Neural crest cell (in vitro differentiated cells): ENCODE measurements at regions not wholly inside any gene's neighbourhood (a gene's known extent, or its start where the extent isn't known, plus 50 kb on each side); places are given as distances from the start of the nearest gene placed in this dataset.

Experiments
- DNase-seq: peaks from one replicate; pipeline ENCODE4 v3.0.0; 2021; ENCODE audit warnings: low read depth, mixed read lengths, low spot score
- H3K27ac Mint-ChIP-seq: one replicate; pipeline ENCODE4 v1.8.0; 2021; ENCODE audit warnings: mild to moderate bottlenecking, mixed read lengths; ENCODE audit not compliant: unreplicated experiment
- H3K27me3 Mint-ChIP-seq: 2 replicates; pipeline ENCODE4 v1.8.0; 2021; ENCODE audit warnings: low read depth, mild to moderate bottlenecking, mixed read lengths
- H3K36me3 Mint-ChIP-seq: 2 replicates; pipeline ENCODE4 v1.8.0; 2021; ENCODE audit warnings: low read depth, mild to moderate bottlenecking, mixed read lengths
- H3K4me1 Mint-ChIP-seq: 2 replicates; pipeline ENCODE4 v1.8.0; 2021; ENCODE audit warnings: mixed read lengths
- H3K4me3 Mint-ChIP-seq: one replicate; pipeline ENCODE4 v1.8.0; 2021; ENCODE audit warnings: mild to moderate bottlenecking, mixed read lengths
- H3K9me3 Mint-ChIP-seq: 2 replicates; pipeline ENCODE4 v1.8.0; 2021; ENCODE audit warnings: mixed read lengths
- CTCF ChIP-seq: fragments of 200-600 bp; sonication (generic); conservative IDR thresholded peaks from 2 replicates; pipeline ENCODE4 v1.5.0; 2021; ENCODE audit warnings: antibody characterized with exemption, mild to moderate bottlenecking

GRCh38 chr13:62483774-62484173, 1068.1 kb upstream of the PCDH20 start:
- TF ChIP-seq CTCF, result no peak
- Mint-ChIP-seq H3K9me3 (peaks cover 6% of the 10 kb centered on the region), H3K27me3 (no peaks in the 10 kb centered on the region), H3K27ac (no peak overlapping the region), H3K4me3 (no peak overlapping the region), H3K36me3 (no peaks in the 10 kb centered on the region), H3K4me1 (no peaks in the 10 kb centered on the region)
- DNase-seq, result no peak

- H3K27me3 Mint-ChIP-seq, result no peaks in the 10 kb centered on the region
- no peak for DNase-seq
- no peaks in the 10 kb centered on the region for H3K4me1 Mint-ChIP-seq
- H3K36me3 Mint-ChIP-seq, result no peaks in the 10 kb centered on the region
- H3K4me3 Mint-ChIP-seq, result no peak overlapping the region
- H3K27ac Mint-ChIP-seq, result no peak overlapping the region
- TF ChIP-seq CTCF, result no peak
- H3K9me3 Mint-ChIP-seq, result peaks cover 6% of the 10 kb centered on the region
These were observed 1066.7 kb upstream of the PCDH20 start for GRCh38 chr13:62482351-62482750.

- no peak for TF ChIP-seq CTCF
- Mint-ChIP-seq H3K9me3 (peaks cover 3% of the 10 kb centered on the region), H3K27me3 (no peaks in the 10 kb centered on the region), H3K4me3 (no peak overlapping the region), H3K27ac (no peak overlapping the region), H3K4me1 (no peaks in the 10 kb centered on the region), H3K36me3 (no peaks in the 10 kb centered on the region)
- DNase-seq, result no peak
These were observed 1058.2 kb upstream of the PCDH20 start for GRCh38 chr13:62473944-62474237.

GRCh38 chr13:62473190-62473943, 1057.7 kb upstream of the PCDH20 start:
- no peaks in the 10 kb centered on the region for H3K36me3 Mint-ChIP-seq
- TF ChIP-seq CTCF, result no peak
- H3K4me1 Mint-ChIP-seq, result no peaks in the 10 kb centered on the region
- H3K4me3 Mint-ChIP-seq, result no peak overlapping the region
- peaks cover 3% of the 10 kb centered on the region for H3K9me3 Mint-ChIP-seq
- no peak overlapping the region for H3K27ac Mint-ChIP-seq
- no peaks in the 10 kb centered on the region for H3K27me3 Mint-ChIP-seq
- DNase-seq, result no peak

- Mint-ChIP-seq H3K36me3 (no peaks in the 10 kb centered on the region), H3K27ac (no peak overlapping the region), H3K27me3 (no peaks in the 10 kb centered on the region), H3K4me1 (no peaks in the 10 kb centered on the region), H3K9me3 (no peaks in the 10 kb centered on the region), H3K4me3 (no peak overlapping the region)
- DNase-seq, result no peak
- no peak for TF ChIP-seq CTCF
These were observed 1038.1 kb upstream of the PCDH20 start for GRCh38 chr13:62453761-62454160.
